ENCODE measurements at regions not wholly inside any gene's neighbourhood (a gene's known extent, or its start where the extent isn't known, plus 50 kb on each side); places are given as distances from the start of the nearest gene placed in this dataset.

DNA sequence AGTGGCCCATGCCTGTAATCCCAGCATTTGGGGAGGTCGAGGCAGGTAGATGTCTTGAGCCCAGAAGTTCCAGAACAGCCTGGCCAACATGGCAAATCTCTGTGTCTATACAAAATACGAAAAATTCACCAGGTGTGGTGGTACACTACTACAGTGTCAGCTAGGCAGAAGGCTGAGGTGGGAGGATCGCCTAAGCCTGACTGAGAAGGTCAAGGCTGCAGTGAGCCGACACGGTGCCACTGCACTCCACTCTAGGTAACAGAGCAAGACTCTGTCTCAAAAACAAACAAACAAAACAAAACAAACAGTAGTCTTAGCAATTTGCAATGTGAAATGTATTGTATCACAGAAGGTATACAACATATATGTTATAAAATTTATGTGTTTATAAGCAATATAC lies 348.0 kb downstream of the SEMA3D start:
- TF ChIP-seq, protein P1, sequence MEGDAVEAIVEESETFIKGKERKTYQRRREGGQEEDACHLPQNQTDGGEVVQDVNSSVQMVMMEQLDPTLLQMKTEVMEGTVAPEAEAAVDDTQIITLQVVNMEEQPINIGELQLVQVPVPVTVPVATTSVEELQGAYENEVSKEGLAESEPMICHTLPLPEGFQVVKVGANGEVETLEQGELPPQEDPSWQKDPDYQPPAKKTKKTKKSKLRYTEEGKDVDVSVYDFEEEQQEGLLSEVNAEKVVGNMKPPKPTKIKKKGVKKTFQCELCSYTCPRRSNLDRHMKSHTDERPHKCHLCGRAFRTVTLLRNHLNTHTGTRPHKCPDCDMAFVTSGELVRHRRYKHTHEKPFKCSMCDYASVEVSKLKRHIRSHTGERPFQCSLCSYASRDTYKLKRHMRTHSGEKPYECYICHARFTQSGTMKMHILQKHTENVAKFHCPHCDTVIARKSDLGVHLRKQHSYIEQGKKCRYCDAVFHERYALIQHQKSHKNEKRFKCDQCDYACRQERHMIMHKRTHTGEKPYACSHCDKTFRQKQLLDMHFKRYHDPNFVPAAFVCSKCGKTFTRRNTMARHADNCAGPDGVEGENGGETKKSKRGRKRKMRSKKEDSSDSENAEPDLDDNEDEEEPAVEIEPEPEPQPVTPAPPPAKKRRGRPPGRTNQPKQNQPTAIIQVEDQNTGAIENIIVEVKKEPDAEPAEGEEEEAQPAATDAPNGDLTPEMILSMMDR (IDR thresholded peaks at IDR 0.05) = no peak
- TF ChIP-seq POLR2A (IDR thresholded peaks at IDR 0.05) = no peak

Measured in thyroid gland (tissue), 4 donors.